ENCODE measurements at regions not wholly inside any gene's neighbourhood (a gene's known extent, or its start where the extent isn't known, plus 50 kb on each side); places are given as distances from the start of the nearest gene placed in this dataset.

- Histone ChIP-seq H3K4me1 (no peaks in the 10 kb centered on the region), H3K36me3 (replicated peaks in 1 of 2; ENCODE audit: insufficient read depth in 1 of 2, low read depth in 2 of 2) (no peaks in the 10 kb centered on the region), H3K27me3 (no peaks in the 10 kb centered on the region), H3K4me3 (no peak overlapping the region), H3K9me3 (no peaks in the 10 kb centered on the region), H3K27ac (no peak overlapping the region)
- WGBS, 2 donors, result 79 to 85% methylated on average over 1 of the region's 1 CpG
- intact Hi-C loops (cut with DNase I), result no loop called here
- ATAC-seq (no peak), DNase-seq (no peak)
- TF ChIP-seq CTCF (IDR thresholded peaks at IDR 0.05), result no peak
- no peak for TF ChIP-seq POLR2A (IDR thresholded peaks at IDR 0.05)
Measured at GRCh38 chr4:20574986-20575385, 125.3 kb upstream of the PACRGL start.

- no peak overlapping the region for H3K27ac ChIP-seq
- no peaks in the 10 kb centered on the region for H3K36me3 ChIP-seq (replicated peaks in 1 of 2; ENCODE audit: insufficient read depth in 1 of 2, low read depth in 2 of 2)
- H3K9me3 ChIP-seq, result no peaks in the 10 kb centered on the region
- intact Hi-C loops (cut with DNase I), result no loop called here
- 71 to 77% methylated on average over 5 of the region's 5 CpGs for WGBS, 2 donors
- ATAC-seq (no peak), DNase-seq (no peak)
- TF ChIP-seq POLR2A (IDR thresholded peaks at IDR 0.05), result no peak
- TF ChIP-seq CTCF (IDR thresholded peaks at IDR 0.05), result no peak
- H3K4me3 ChIP-seq, result no peak overlapping the region
- H3K4me1 ChIP-seq, result no peaks in the 10 kb centered on the region
- H3K27me3 ChIP-seq, result no peaks in the 10 kb centered on the region
Measured at GRCh38 chr4:20575486-20575885, 124.8 kb upstream of the PACRGL start.

- ATAC-seq, result no peak
- H3K36me3 ChIP-seq (replicated peaks in 1 of 2; ENCODE audit: insufficient read depth in 1 of 2, low read depth in 2 of 2), result no peaks in the 10 kb centered on the region
- no peaks in the 10 kb centered on the region for H3K9me3 ChIP-seq
- intact Hi-C loops (cut with DNase I), result no loop called here
- H3K4me1 ChIP-seq, result no peaks in the 10 kb centered on the region
- no peak for TF ChIP-seq POLR2A (IDR thresholded peaks at IDR 0.05)
- H3K4me3 ChIP-seq, result no peak overlapping the region
- H3K27me3 ChIP-seq, result no peaks in the 10 kb centered on the region
- DNase-seq, result no peak
- H3K27ac ChIP-seq, result no peak overlapping the region
Measured at GRCh38 chr4:20576861-20577260, 123.4 kb upstream of the PACRGL start.

- intact Hi-C loops (cut with DNase I), result no loop called here
- Histone ChIP-seq H3K4me1 (no peaks in the 10 kb centered on the region), H3K27ac (no peak overlapping the region), H3K36me3 (replicated peaks in 1 of 2; ENCODE audit: insufficient read depth in 1 of 2, low read depth in 2 of 2) (no peaks in the 10 kb centered on the region), H3K4me3 (no peak overlapping the region), H3K9me3 (no peaks in the 10 kb centered on the region), H3K27me3 (no peaks in the 10 kb centered on the region)
- no peak for TF ChIP-seq POLR2A (IDR thresholded peaks at IDR 0.05)
- TF ChIP-seq CTCF (IDR thresholded peaks at IDR 0.05), result no peak
- WGBS, 2 donors, result 50 to 62% methylated on average over 2 of the region's 2 CpGs
- ATAC-seq (no peak), DNase-seq (no peak)
Measured at GRCh38 chr4:20577702-20578101, 122.6 kb upstream of the PACRGL start.

- ATAC-seq, result no peak
- WGBS, 2 donors, result 79 to 83% methylated on average over 2 of the region's 2 CpGs
- H3K27me3 ChIP-seq, result no peaks in the 10 kb centered on the region
- H3K4me1 ChIP-seq, result no peaks in the 10 kb centered on the region
- intact Hi-C loops (cut with DNase I), result no loop called here
- TF ChIP-seq POLR2A (IDR thresholded peaks at IDR 0.05) (no peak), CTCF (IDR thresholded peaks at IDR 0.05) (no peak)
- H3K27ac ChIP-seq, result no peak overlapping the region
- no peaks in the 10 kb centered on the region for H3K36me3 ChIP-seq (replicated peaks in 1 of 2; ENCODE audit: insufficient read depth in 1 of 2, low read depth in 2 of 2)
- H3K4me3 ChIP-seq, result no peak overlapping the region
- no peaks in the 10 kb centered on the region for H3K9me3 ChIP-seq
- no peak for DNase-seq
Measured at GRCh38 chr4:20580907-20581306, 119.4 kb upstream of the PACRGL start.
